ENCODE measurements at regions not wholly inside any gene's neighbourhood (a gene's known extent, or its start where the extent isn't known, plus 50 kb on each side); places are given as distances from the start of the nearest gene placed in this dataset.

DNA sequence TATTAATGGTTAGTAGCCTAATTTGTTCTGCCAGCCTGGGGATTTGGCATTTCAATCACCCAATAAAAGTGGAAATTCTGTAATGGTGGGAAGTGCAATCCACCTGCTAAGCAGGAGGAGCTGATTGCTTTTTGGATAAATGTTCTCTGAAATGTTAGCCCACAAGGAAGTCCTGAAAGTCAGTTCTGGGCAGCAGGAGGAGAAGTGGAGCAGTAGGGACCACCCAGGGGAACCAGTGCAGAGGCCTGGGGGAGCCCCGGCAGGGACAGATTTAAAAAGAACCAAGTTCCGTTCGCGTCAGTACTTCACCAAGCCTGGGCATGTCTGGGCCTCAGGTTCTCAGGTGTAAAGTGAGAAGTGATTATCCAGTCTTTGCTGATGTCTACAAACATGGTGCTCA, 248.5 kb upstream of the RAB6C start:
- no peak overlapping the region for H3K4me3 ChIP-seq (ENCODE audit: low read depth, low read length)
- TF ChIP-seq CTCF (conservative IDR thresholded peaks at IDR 0.05; ENCODE audit: low read depth, low read length): no peak
- DNase-seq (ENCODE audit: low read depth): no peak

GRCh38 chr2:129731907-129732629, 247.4 kb upstream of the RAB6C start:
- no peak overlapping the region for H3K4me3 ChIP-seq (ENCODE audit: low read depth, low read length)
- no peak for DNase-seq (ENCODE audit: low read depth)
- TF ChIP-seq CTCF (conservative IDR thresholded peaks at IDR 0.05; ENCODE audit: low read depth, low read length): no peak

DNA sequence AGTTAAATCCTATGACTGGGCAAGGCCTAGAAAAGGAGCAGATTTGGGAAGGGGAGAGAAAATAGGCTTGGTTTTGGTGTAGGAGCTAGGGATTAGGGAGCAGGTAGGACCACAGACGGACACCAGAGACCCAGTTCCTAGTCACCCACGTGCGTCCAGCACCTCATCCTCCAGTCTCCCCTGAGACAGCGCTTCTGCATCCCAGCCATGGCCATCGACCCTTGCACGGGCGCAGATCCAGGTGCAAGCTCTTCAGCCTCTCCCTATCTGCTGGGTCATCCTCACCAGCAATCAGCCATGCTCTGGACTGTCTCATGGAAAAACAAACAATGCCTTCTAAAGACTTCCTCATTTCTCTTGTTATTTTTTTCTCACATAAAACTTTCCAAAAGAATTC, 246.8 kb upstream of the RAB6C start:
- DNase-seq (ENCODE audit: low read depth): no peak
- TF ChIP-seq CTCF (conservative IDR thresholded peaks at IDR 0.05; ENCODE audit: low read depth, low read length): no peak
- H3K4me3 ChIP-seq (ENCODE audit: low read depth, low read length): no peak overlapping the region

DNA sequence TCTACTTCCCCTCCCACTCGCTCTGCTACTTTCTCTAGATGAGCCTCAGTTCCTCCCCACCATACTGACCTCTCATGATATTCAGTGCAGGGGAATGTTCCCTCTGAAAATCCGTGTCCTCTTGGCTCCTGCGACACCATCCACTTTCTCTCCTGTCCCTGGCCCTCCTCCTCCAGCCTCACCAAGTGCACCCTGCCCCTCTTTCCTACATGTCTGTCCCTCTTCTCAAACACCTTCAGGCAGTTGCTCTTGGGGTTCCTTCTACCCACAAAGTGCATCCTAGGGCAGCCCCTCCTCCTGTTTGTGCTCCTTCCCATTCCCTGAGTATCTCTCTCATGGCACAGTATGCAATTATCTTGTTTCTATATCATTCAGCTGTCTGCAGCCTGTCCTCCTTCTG, 246.4 kb upstream of the RAB6C start:
- H3K4me3 ChIP-seq (ENCODE audit: low read depth, low read length): no peak overlapping the region
- no peak for DNase-seq (ENCODE audit: low read depth)
- no peak for TF ChIP-seq CTCF (conservative IDR thresholded peaks at IDR 0.05; ENCODE audit: low read depth, low read length)

- TF ChIP-seq CTCF (conservative IDR thresholded peaks at IDR 0.05; ENCODE audit: low read depth, low read length): no peak
- H3K4me3 ChIP-seq (ENCODE audit: low read depth, low read length): no peak overlapping the region
Measured at GRCh38 chr2:129733579-129733978, 245.9 kb upstream of the RAB6C start.

DNA sequence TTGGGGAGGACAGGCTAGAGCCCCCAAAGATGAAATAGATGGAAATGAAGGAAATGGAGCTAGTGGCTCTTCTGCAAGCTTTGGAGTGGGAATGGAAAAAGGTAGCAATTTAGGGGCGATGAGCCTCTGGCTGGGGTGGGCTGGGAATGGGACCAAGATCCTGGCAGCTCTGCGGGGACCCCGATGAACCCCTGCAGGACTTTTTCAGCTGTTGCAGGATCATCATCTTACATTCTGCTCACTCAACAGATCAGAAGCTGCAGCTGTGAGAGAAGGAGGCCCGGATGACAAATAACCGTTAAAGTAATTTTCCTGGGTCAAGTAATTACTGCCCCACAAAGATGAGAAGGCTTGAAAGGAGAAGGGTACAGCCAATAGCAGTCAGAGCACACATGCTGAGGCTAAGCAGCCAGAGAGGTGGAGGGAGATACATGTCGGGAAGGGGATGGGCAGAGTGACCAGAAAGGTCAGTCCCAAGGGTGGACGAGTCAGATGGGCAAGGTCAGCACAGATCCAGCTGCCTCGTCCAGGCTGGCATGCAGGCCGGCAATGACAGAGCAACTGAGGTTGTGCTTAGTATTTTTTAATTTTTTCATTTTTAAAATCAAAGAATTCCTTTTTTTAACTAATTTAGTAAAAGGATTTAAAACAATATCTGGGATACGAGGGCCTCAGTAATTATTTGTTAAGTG, 245.0 kb upstream of the RAB6C start:
- no peak for DNase-seq (ENCODE audit: low read depth)
- H3K4me3 ChIP-seq (ENCODE audit: low read depth, low read length): no peak overlapping the region
- no peak for TF ChIP-seq CTCF (conservative IDR thresholded peaks at IDR 0.05; ENCODE audit: low read depth, low read length)

More at GRCh38 chr2:129733579-129733978, 245.9 kb upstream of the RAB6C start:
- DNase-seq (ENCODE audit: low read depth): no peak

DNA sequence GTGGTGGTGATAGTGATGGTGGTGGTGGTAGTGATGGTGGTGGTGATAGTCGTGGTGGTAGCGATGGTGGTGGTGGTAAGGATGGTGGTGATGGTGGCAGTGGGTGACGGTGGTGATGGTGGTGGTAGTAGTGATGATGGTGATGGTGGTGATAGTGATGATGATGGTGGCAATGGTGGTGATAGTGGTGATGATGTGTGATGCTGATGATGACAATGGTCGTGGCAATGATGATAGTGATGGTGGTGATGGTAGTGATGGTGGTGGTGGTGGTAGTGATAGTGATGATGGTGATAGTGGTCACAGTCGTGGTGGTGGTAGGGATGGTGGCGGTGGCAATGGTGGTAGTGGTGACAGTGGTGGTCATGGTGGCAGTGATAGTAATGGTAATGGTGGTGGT, 243.9 kb upstream of the RAB6C start:
- no peak overlapping the region for H3K4me3 ChIP-seq (ENCODE audit: low read depth, low read length)

More for the DNA sequence above, 243.9 kb upstream of the RAB6C start:
- TF ChIP-seq CTCF (conservative IDR thresholded peaks at IDR 0.05; ENCODE audit: low read depth, low read length): no peak
- DNase-seq (ENCODE audit: low read depth): no peak
